ENCODE measurements at regions not wholly inside any gene's neighbourhood (a gene's known extent, or its start where the extent isn't known, plus 50 kb on each side); places are given as distances from the start of the nearest gene placed in this dataset.

DNA sequence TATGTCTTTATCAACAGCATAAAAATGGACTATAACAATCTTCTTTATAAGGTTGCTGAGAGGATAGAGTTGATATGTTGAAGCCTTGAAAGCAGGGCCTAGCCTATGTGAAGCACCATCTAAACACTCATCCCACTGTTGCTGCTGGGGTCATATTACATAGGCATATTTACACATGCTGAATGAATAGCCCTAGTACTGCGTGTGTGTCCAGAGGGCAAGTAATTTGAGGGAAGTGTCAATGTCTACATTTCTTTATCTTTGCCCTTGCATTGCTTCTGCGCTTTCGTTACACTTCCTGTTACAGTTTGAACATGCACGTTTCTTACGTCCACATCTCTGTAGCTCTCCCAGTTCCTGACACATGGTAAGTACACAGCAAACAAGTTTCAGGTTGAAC is 280.3 kb upstream of the ATP5MC3 start:
- no peak for DNase-seq (ENCODE audit: low spot score)
- no peak for TF ChIP-seq NR2F2 (IDR thresholded peaks at IDR 0.05)
- no peak for TF ChIP-seq FOXA2 (IDR thresholded peaks at IDR 0.05)
- no peak for TF ChIP-seq TAF1 (conservative IDR thresholded peaks at IDR 0.05)
- TF ChIP-seq FOXA1 (IDR thresholded peaks at IDR 0.05) = no peak
- TF ChIP-seq HNF4G (IDR thresholded peaks at IDR 0.05) = no peak
- TF ChIP-seq EGR1 (IDR thresholded peaks at IDR 0.05; ENCODE audit: low read depth in 2 of 2) = no peak
- no peak for TF ChIP-seq HNF4A (conservative IDR thresholded peaks at IDR 0.05)
- TF ChIP-seq, protein P1, sequence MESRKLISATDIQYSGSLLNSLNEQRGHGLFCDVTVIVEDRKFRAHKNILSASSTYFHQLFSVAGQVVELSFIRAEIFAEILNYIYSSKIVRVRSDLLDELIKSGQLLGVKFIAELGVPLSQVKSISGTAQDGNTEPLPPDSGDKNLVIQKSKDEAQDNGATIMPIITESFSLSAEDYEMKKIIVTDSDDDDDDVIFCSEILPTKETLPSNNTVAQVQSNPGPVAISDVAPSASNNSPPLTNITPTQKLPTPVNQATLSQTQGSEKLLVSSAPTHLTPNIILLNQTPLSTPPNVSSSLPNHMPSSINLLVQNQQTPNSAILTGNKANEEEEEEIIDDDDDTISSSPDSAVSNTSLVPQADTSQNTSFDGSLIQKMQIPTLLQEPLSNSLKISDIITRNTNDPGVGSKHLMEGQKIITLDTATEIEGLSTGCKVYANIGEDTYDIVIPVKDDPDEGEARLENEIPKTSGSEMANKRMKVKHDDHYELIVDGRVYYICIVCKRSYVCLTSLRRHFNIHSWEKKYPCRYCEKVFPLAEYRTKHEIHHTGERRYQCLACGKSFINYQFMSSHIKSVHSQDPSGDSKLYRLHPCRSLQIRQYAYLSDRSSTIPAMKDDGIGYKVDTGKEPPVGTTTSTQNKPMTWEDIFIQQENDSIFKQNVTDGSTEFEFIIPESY (IDR thresholded peaks at IDR 0.05) = no peak
- TF ChIP-seq JUND (IDR thresholded peaks at IDR 0.05) = no peak
- TF ChIP-seq YY1 (IDR thresholded peaks at IDR 0.05) = no peak
- no peak for TF ChIP-seq GABPA (IDR thresholded peaks at IDR 0.05 in 1 of 2, conservative IDR thresholded peaks at IDR 0.05 in 1 of 2)
- TF ChIP-seq, protein P2, sequence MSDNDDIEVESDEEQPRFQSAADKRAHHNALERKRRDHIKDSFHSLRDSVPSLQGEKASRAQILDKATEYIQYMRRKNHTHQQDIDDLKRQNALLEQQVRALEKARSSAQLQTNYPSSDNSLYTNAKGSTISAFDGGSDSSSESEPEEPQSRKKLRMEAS (IDR thresholded peaks at IDR 0.05) = no peak
- TF ChIP-seq RAD21 (IDR thresholded peaks at IDR 0.05) = no peak
- no peak for TF ChIP-seq SP1 (IDR thresholded peaks at IDR 0.05)
- TF ChIP-seq, protein P3, sequence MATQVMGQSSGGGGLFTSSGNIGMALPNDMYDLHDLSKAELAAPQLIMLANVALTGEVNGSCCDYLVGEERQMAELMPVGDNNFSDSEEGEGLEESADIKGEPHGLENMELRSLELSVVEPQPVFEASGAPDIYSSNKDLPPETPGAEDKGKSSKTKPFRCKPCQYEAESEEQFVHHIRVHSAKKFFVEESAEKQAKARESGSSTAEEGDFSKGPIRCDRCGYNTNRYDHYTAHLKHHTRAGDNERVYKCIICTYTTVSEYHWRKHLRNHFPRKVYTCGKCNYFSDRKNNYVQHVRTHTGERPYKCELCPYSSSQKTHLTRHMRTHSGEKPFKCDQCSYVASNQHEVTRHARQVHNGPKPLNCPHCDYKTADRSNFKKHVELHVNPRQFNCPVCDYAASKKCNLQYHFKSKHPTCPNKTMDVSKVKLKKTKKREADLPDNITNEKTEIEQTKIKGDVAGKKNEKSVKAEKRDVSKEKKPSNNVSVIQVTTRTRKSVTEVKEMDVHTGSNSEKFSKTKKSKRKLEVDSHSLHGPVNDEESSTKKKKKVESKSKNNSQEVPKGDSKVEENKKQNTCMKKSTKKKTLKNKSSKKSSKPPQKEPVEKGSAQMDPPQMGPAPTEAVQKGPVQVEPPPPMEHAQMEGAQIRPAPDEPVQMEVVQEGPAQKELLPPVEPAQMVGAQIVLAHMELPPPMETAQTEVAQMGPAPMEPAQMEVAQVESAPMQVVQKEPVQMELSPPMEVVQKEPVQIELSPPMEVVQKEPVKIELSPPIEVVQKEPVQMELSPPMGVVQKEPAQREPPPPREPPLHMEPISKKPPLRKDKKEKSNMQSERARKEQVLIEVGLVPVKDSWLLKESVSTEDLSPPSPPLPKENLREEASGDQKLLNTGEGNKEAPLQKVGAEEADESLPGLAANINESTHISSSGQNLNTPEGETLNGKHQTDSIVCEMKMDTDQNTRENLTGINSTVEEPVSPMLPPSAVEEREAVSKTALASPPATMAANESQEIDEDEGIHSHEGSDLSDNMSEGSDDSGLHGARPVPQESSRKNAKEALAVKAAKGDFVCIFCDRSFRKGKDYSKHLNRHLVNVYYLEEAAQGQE (IDR thresholded peaks at IDR 0.05) = no peak
- no peak for TF ChIP-seq RXRA (IDR thresholded peaks at IDR 0.05)
- WGBS = 54% methylated on average over 5 of the region's 5 CpGs
- Histone ChIP-seq H3K4me3 (ENCODE audit: low read depth in 1 of 3, low read length in 3 of 3) (no peak overlapping the region), H3K9me3 (ENCODE audit: control insufficient read depth in 4 of 4, low read length in 3 of 4) (no peaks in the 10 kb centered on the region), H3K27me3 (ENCODE audit: control insufficient read depth in 4 of 4, insufficient read depth in 4 of 4, low read length in 3 of 4) (no peaks in the 10 kb centered on the region), H3K27ac (ENCODE audit: low read depth in 1 of 2, low read length in 2 of 2) (no peak overlapping the region), H3K9ac (ENCODE audit: low read depth in 1 of 2, low read length in 2 of 2) (no peak overlapping the region), H3K36me3 (ENCODE audit: control insufficient read depth in 4 of 4, insufficient read depth in 3 of 4, low read depth in 1 of 4, low read length in 3 of 4) (no peaks in the 10 kb centered on the region), H3K4me1 (ENCODE audit: control insufficient read depth in 4 of 4, insufficient read depth in 4 of 4, low read length in 3 of 4) (no peaks in the 10 kb centered on the region)

DNA sequence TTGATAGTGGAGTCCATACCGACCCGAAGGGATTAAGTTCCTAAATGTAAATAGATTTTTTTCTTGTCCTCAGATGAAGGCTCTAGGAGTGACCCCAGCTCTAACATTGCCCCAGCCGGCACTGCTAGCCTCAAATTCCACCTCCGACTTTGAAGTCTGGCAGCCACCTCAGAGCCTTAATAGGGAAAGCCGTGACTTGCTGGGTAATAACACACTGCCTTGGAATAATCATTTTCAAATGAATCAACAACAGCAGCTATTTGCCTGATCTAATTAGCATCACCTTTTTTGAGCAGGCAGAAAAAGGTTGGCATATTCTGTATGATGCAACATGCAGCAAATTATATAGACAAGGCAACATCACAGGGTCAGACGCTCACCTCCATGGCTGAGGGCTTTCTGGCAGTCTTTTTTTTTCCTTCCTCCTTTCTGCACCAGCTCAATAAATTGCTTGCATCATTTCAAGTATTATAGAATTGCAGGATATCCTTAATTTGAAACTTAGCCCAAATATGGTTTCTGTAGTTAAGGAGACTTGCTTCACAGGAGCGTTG is 276.5 kb upstream of the ATP5MC3 start:
- no peaks in the 10 kb centered on the region for H3K27me3 ChIP-seq (ENCODE audit: control insufficient read depth in 4 of 4, insufficient read depth in 4 of 4, low read length in 3 of 4)
- WGBS = 51% methylated on average over 7 of the region's 7 CpGs
- no peaks in the 10 kb centered on the region for H3K36me3 ChIP-seq (ENCODE audit: control insufficient read depth in 4 of 4, insufficient read depth in 3 of 4, low read depth in 1 of 4, low read length in 3 of 4)
- TF ChIP-seq RAD21 (IDR thresholded peaks at IDR 0.05) (no peak), TAF1 (conservative IDR thresholded peaks at IDR 0.05) (no peak), HNF4A (conservative IDR thresholded peaks at IDR 0.05) (no peak)
- TF ChIP-seq, protein P3 (IDR thresholded peaks at IDR 0.05) = no peak
- H3K27ac ChIP-seq (ENCODE audit: low read depth in 1 of 2, low read length in 2 of 2) = no peak overlapping the region
- H3K4me3 ChIP-seq (ENCODE audit: low read depth in 1 of 3, low read length in 3 of 3) = no peak overlapping the region
- DNase-seq (ENCODE audit: low spot score) = no peak
- H3K9me3 ChIP-seq (ENCODE audit: control insufficient read depth in 4 of 4, low read length in 3 of 4) = no peaks in the 10 kb centered on the region
- no peaks in the 10 kb centered on the region for H3K4me1 ChIP-seq (ENCODE audit: control insufficient read depth in 4 of 4, insufficient read depth in 4 of 4, low read length in 3 of 4)
- H3K9ac ChIP-seq (ENCODE audit: low read depth in 1 of 2, low read length in 2 of 2) = no peak overlapping the region
